G401 (cell line): ENCODE measurements at regions not wholly inside any gene's neighbourhood (a gene's known extent, or its start where the extent isn't known, plus 50 kb on each side); places are given as distances from the start of the nearest gene placed in this dataset.

ENCODE experiments used
- DNase-seq: peaks from one replicate; pipeline ENCODE4 v3.0.0-alpha.2; 2015; ENCODE audit warnings: low spot score
- in situ Hi-C: cut with HindIII; loops from 2 replicates; pipeline ENCODE4 v1.10.0; 2016; ENCODE audit warnings: low sequenced_read_pairs, mixed read lengths

GRCh38 chr22:48340191-48340590 is 1487.5 kb downstream of the BRD1 start:
- no peak for DNase-seq
- in situ Hi-C loops = no loop called here

GRCh38 chr22:48338793-48339705 is 1488.6 kb downstream of the BRD1 start:
- DNase-seq = no peak
- in situ Hi-C loops = no loop called here

GRCh38 chr22:48337957-48338792 is 1489.5 kb downstream of the BRD1 start:
- in situ Hi-C loops = no loop called here
- no peak for DNase-seq

- no peak for DNase-seq
- in situ Hi-C loops = no loop called here
These were observed 1491.2 kb downstream of the BRD1 start for GRCh38 chr22:48336339-48337060.

GRCh38 chr22:48335442-48336139 is 1492.1 kb downstream of the BRD1 start:
- DNase-seq = no peak
- in situ Hi-C loops = no loop called here

GRCh38 chr22:48334971-48335370 is 1492.7 kb downstream of the BRD1 start:
- no peak for DNase-seq
- in situ Hi-C loops = no loop called here

GRCh38 chr22:48333816-48334735 is 1493.6 kb downstream of the BRD1 start:
- no peak for DNase-seq
- in situ Hi-C loops = no loop called here

GRCh38 chr22:48333323-48333763 is 1494.3 kb downstream of the BRD1 start:
- in situ Hi-C loops = no loop called here
- no peak for DNase-seq

GRCh38 chr22:48332438-48333322 is 1495.0 kb downstream of the BRD1 start:
- in situ Hi-C loops = no loop called here
- DNase-seq = no peak

- in situ Hi-C loops = no loop called here
- DNase-seq = no peak
These were observed 1495.9 kb downstream of the BRD1 start for GRCh38 chr22:48331691-48332220.

- in situ Hi-C loops = no loop called here
- DNase-seq = no peak
These were observed 1496.4 kb downstream of the BRD1 start for GRCh38 chr22:48331266-48331665.

- no peak for DNase-seq
- in situ Hi-C loops = no loop called here
These were observed 1500.0 kb downstream of the BRD1 start for GRCh38 chr22:48327721-48328120.

- in situ Hi-C loops = no loop called here
- no peak for DNase-seq
These were observed 1503.9 kb downstream of the BRD1 start for GRCh38 chr22:48323746-48324145.

- in situ Hi-C loops = no loop called here
- no peak for DNase-seq
These were observed 1504.8 kb downstream of the BRD1 start for GRCh38 chr22:48322907-48323306.

GRCh38 chr22:48321986-48322545 is 1505.6 kb downstream of the BRD1 start:
- in situ Hi-C loops = no loop called here
- DNase-seq = no peak

GRCh38 chr22:48320683-48321451 is 1506.8 kb downstream of the BRD1 start:
- no peak for DNase-seq
- in situ Hi-C loops = no loop called here
